Kidney (tissue), 13 donors: ENCODE measurements at regions not wholly inside any gene's neighbourhood (a gene's known extent, or its start where the extent isn't known, plus 50 kb on each side); places are given as distances from the start of the nearest gene placed in this dataset.

Experiments
- DNase-seq, 5 donors: peaks; one replicate each; pipeline ENCODE4 v3.0.0-alpha.2; 2013 to 2020
- FAIRE-seq: peaks from 2 replicates; lab custom pipeline; 2012; peaks lifted over from hg19 to GRCh38; lab: Jason Lieb, UNC
- H3K27ac ChIP-seq, 2 donors: one replicate each; pipeline ENCODE4 v1.7.0; 2013; ENCODE audit warnings: low read depth in 2 of 2, low read length in 2 of 2, inconsistent platforms in 1 of 2
- H3K27me3 ChIP-seq: one replicate; pipeline ENCODE4 v1.7.1; 2013; ENCODE audit warnings: low read length, inconsistent platforms; ENCODE audit not compliant: control insufficient read depth, insufficient read depth
- H3K36me3 ChIP-seq, 3 donors: one replicate each; pipeline versions ENCODE4 v1.7.0 to v1.7.1; 2013; ENCODE audit warnings: low read length in 3 of 3, control low read depth in 1 of 3, inconsistent platforms in 1 of 3; ENCODE audit not compliant: insufficient read depth in 3 of 3, control insufficient read depth in 2 of 3
- H3K4me1 ChIP-seq, 3 donors: one replicate each; pipeline versions ENCODE4 v1.7.0 to v1.7.1; 2013; ENCODE audit warnings: low read length in 3 of 3, inconsistent platforms in 1 of 3, low read depth in 1 of 3; ENCODE audit not compliant: control insufficient read depth in 2 of 3, insufficient read depth in 2 of 3
- H3K4me3 ChIP-seq, 3 donors: one replicate each; pipeline versions ENCODE4 v1.7.0 to v1.8.1; 2013; ENCODE audit warnings: low read length in 3 of 3, control low read depth in 1 of 3, inconsistent platforms in 1 of 3
- H3K9ac ChIP-seq, 3 donors: one replicate each; pipeline versions ENCODE4 v1.7.0 to v1.7.1; 2013; ENCODE audit warnings: low read length in 3 of 3, control low read depth in 1 of 3, inconsistent platforms in 1 of 3
- H3K9me3 ChIP-seq, 3 donors: one replicate each; pipeline versions ENCODE4 v1.7.0 to v1.7.1; 2013; ENCODE audit warnings: low read length in 3 of 3, control low read depth in 1 of 3, inconsistent platforms in 1 of 3; ENCODE audit not compliant: control insufficient read depth in 2 of 3, insufficient read depth in 1 of 3
- CTCF ChIP-seq: IDR thresholded peaks from 3 replicates; pipeline ENCODE4 v1.5.1; 2012; ENCODE audit warnings: mild to moderate bottlenecking, moderate library complexity, borderline replicate concordance; ENCODE audit not compliant: insufficient read depth; ENCODE audit errors: extremely low read depth
- intact Hi-C: fragments of 100-400 bp; cut with DNase I; formaldehyde crosslinking; loops from one replicate; pipeline ENCODE4 v1.11.1; 2022
- donor health status: control.
- donor health status: control.
- donor health status: control.
- donor health status: control.
- donor health status: control.
- donor health status: DM: yes; HTN: yes; CAD: no.
- donor health status: Normal renal cell carcinoma (clear cell type).

DNA sequence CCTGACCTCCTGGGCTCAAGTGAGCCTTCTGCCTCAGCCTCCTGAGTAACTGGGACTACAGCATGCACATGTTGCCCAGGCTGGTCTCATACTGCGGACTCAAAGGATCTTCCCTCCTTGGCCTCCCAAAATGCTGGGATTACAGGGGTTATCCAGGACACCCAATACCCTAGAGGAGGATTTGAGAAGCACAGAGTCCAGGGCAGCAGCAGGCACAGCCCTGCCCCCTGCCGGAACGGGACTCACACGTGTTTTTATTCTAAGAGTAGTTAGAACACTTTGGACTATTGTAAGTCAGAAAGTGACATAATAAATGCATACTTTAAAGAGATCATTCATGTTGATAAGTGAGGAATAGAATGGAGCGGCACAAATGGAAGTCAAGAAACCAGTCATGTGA, 80.2 kb downstream of the C6orf118 start:
- H3K36me3 ChIP-seq = no peaks in the 10 kb centered on the region
- FAIRE-seq (no peak), DNase-seq (no peak)
- no peak overlapping the region for H3K4me3 ChIP-seq
- H3K27ac ChIP-seq = no peak overlapping the region
- H3K9me3 ChIP-seq = no peaks in the 10 kb centered on the region
- H3K27me3 ChIP-seq = no peaks in the 10 kb centered on the region
- H3K9ac ChIP-seq = no peak overlapping the region
- H3K4me1 ChIP-seq = no peaks in the 10 kb centered on the region
- TF ChIP-seq CTCF = no peak
- intact Hi-C loops = no loop called here

- Histone ChIP-seq H3K27me3 (no peaks in the 10 kb centered on the region), H3K9me3 (no peaks in the 10 kb centered on the region), H3K36me3 (no peaks in the 10 kb centered on the region), H3K4me3 (no peak overlapping the region), H3K4me1 (no peaks in the 10 kb centered on the region), H3K9ac (no peak overlapping the region), H3K27ac (no peak overlapping the region)
- intact Hi-C loops = no loop called here
- no peak for FAIRE-seq
- TF ChIP-seq CTCF = no peak
- no peak for DNase-seq
These were observed 81.6 kb downstream of the C6orf118 start for GRCh38 chr6:165227644-165228329.

DNA sequence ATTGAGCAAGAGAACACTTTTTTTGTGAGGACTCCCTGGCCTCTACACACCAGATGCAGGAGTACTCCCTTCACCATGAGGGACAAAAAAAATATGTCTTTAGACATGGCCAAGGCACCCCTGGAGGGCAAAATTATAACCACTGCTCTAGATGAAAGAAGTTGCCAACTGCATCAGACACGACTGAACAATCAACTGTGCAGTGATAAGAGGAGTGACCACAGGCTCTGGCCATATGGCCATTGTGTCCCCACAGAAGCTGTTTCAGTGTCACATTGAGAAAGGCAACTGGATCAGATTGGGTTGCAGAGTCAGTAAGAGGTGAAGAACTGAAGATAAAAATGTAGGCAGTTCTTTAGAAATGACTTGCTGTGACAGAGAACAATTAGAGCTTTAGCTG, 85.7 kb downstream of the C6orf118 start:
- intact Hi-C loops = no loop called here
- no peak for TF ChIP-seq CTCF
- Histone ChIP-seq H3K4me1 (no peaks in the 10 kb centered on the region), H3K4me3 (no peak overlapping the region), H3K9ac (no peak overlapping the region), H3K27me3 (no peaks in the 10 kb centered on the region), H3K36me3 (no peaks in the 10 kb centered on the region), H3K27ac (no peak overlapping the region), H3K9me3 (no peaks in the 10 kb centered on the region)
- DNase-seq = no peak
- FAIRE-seq = no peak

- H3K36me3 ChIP-seq = no peaks in the 10 kb centered on the region
- no peak overlapping the region for H3K27ac ChIP-seq
- intact Hi-C loops = no loop called here
- DNase-seq = no peak
- FAIRE-seq = no peak
- H3K27me3 ChIP-seq = no peaks in the 10 kb centered on the region
- H3K9ac ChIP-seq = no peak overlapping the region
- no peaks in the 10 kb centered on the region for H3K4me1 ChIP-seq
- no peak overlapping the region for H3K4me3 ChIP-seq
- H3K9me3 ChIP-seq = no peaks in the 10 kb centered on the region
- no peak for TF ChIP-seq CTCF
These were observed 86.3 kb downstream of the C6orf118 start for GRCh38 chr6:165223101-165223500.
